ENCODE measurements at regions not wholly inside any gene's neighbourhood (a gene's known extent, or its start where the extent isn't known, plus 50 kb on each side); places are given as distances from the start of the nearest gene placed in this dataset.

- no peak for TF ChIP-seq POLR2A (IDR thresholded peaks at IDR 0.05)
- no peak for TF ChIP-seq CTCF (IDR thresholded peaks at IDR 0.05)
Measured at GRCh38 chr3:104547031-104547430, 819.7 kb upstream of the ALCAM start.
